ENCODE measurements at regions not wholly inside any gene's neighbourhood (a gene's known extent, or its start where the extent isn't known, plus 50 kb on each side); places are given as distances from the start of the nearest gene placed in this dataset.

- H3K4me3 ChIP-seq (ENCODE audit: low read length): no peak overlapping the region
- no peak overlapping the region for H3K56ac ChIP-seq (ENCODE audit: low read length)
- no CpG with 5 or more reads among the region's 2 CpGs for WGBS (ENCODE audit: extremely low coverage, insufficient coverage, low lambda C conversion rate)
- H2AK5ac ChIP-seq (ENCODE audit: low read length): no peak overlapping the region
- no peak overlapping the region for H2BK15ac ChIP-seq (replicated peaks; ENCODE audit: low read depth)
- H3K27me3 ChIP-seq (ENCODE audit: insufficient read depth, low read length, poor library complexity): no peaks in the 10 kb centered on the region
- no peak overlapping the region for H2BK120ac ChIP-seq (ENCODE audit: low read depth, low read length)
- H4K8ac ChIP-seq (ENCODE audit: low read depth, low read length): no peak overlapping the region
- no peak overlapping the region for H3K18ac ChIP-seq (ENCODE audit: low read length)
- no peak overlapping the region for H2BK5ac ChIP-seq (ENCODE audit: low read length)
- no peak for DNase-seq
- no peak overlapping the region for H3K23ac ChIP-seq (ENCODE audit: low read length)
- H3K79me2 ChIP-seq (ENCODE audit: control insufficient read depth, insufficient read depth, low read length): no peaks in the 10 kb centered on the region
- H3K4ac ChIP-seq (ENCODE audit: low read depth, low read length): no peak overlapping the region
- H3K9ac ChIP-seq (ENCODE audit: low read length): no peak overlapping the region
- no peak overlapping the region for H3K27ac ChIP-seq (ENCODE audit: low read depth, low read length)
- H3K36me3 ChIP-seq (ENCODE audit: control insufficient read depth, insufficient read depth, low read length): no peaks in the 10 kb centered on the region
- no peak overlapping the region for H3K4me2 ChIP-seq (ENCODE audit: low read length)
- no peaks in the 10 kb centered on the region for H3K4me1 ChIP-seq (ENCODE audit: control insufficient read depth, low read depth, low read length)
- H3K79me1 ChIP-seq (ENCODE audit: low read length): no peaks in the 10 kb centered on the region
- no peak overlapping the region for H4K5ac ChIP-seq (ENCODE audit: low read length)
Measured at GRCh38 chr2:199092419-199092818, 365.3 kb downstream of the SATB2 start.

- H3K4ac ChIP-seq (ENCODE audit: low read depth, low read length): no peak overlapping the region
- no peak overlapping the region for H3K9ac ChIP-seq (ENCODE audit: low read length)
- no peak overlapping the region for H4K5ac ChIP-seq (ENCODE audit: low read length)
- H2AK5ac ChIP-seq (ENCODE audit: low read length): no peak overlapping the region
- H2BK120ac ChIP-seq (ENCODE audit: low read depth, low read length): no peak overlapping the region
- H3K4me2 ChIP-seq (ENCODE audit: low read length): no peak overlapping the region
- DNase-seq: no peak
- no peak overlapping the region for H3K4me3 ChIP-seq (ENCODE audit: low read length)
- H3K4me1 ChIP-seq (ENCODE audit: control insufficient read depth, low read depth, low read length): peaks cover 2% of the 10 kb centered on the region
- H2BK15ac ChIP-seq (replicated peaks; ENCODE audit: low read depth): no peak overlapping the region
- H3K79me1 ChIP-seq (ENCODE audit: low read length): no peaks in the 10 kb centered on the region
- no peak overlapping the region for H4K8ac ChIP-seq (ENCODE audit: low read depth, low read length)
- no peaks in the 10 kb centered on the region for H3K27me3 ChIP-seq (ENCODE audit: insufficient read depth, low read length, poor library complexity)
- no peak overlapping the region for H2BK5ac ChIP-seq (ENCODE audit: low read length)
- H3K79me2 ChIP-seq (ENCODE audit: control insufficient read depth, insufficient read depth, low read length): no peaks in the 10 kb centered on the region
- H3K27ac ChIP-seq (ENCODE audit: low read depth, low read length): no peak overlapping the region
- no peak overlapping the region for H3K23ac ChIP-seq (ENCODE audit: low read length)
- no peaks in the 10 kb centered on the region for H3K36me3 ChIP-seq (ENCODE audit: control insufficient read depth, insufficient read depth, low read length)
- no peak overlapping the region for H3K56ac ChIP-seq (ENCODE audit: low read length)
- H3K18ac ChIP-seq (ENCODE audit: low read length): no peak overlapping the region
- no CpG with 5 or more reads among the region's 5 CpGs for WGBS (ENCODE audit: extremely low coverage, insufficient coverage, low lambda C conversion rate)
Measured at GRCh38 chr2:199085261-199085660, 372.5 kb downstream of the SATB2 start.

- Histone ChIP-seq H2BK15ac (replicated peaks; ENCODE audit: low read depth) (no peak overlapping the region), H3K56ac (ENCODE audit: low read length) (no peak overlapping the region), H3K23ac (ENCODE audit: low read length) (no peak overlapping the region), H3K4me2 (ENCODE audit: low read length) (no peak overlapping the region), H4K8ac (ENCODE audit: low read depth, low read length) (no peak overlapping the region), H3K79me1 (ENCODE audit: low read length) (no peaks in the 10 kb centered on the region), H3K4ac (ENCODE audit: low read depth, low read length) (no peak overlapping the region), H2AK5ac (ENCODE audit: low read length) (no peak overlapping the region), H2BK120ac (ENCODE audit: low read depth, low read length) (no peak overlapping the region), H3K27ac (ENCODE audit: low read depth, low read length) (no peak overlapping the region), H2BK5ac (ENCODE audit: low read length) (no peak overlapping the region), H3K4me1 (ENCODE audit: control insufficient read depth, low read depth, low read length) (no peaks in the 10 kb centered on the region), H3K9ac (ENCODE audit: low read length) (no peak overlapping the region), H4K5ac (ENCODE audit: low read length) (no peak overlapping the region), H3K79me2 (ENCODE audit: control insufficient read depth, insufficient read depth, low read length) (no peaks in the 10 kb centered on the region), H3K4me3 (ENCODE audit: low read length) (no peak overlapping the region), H3K18ac (ENCODE audit: low read length) (no peak overlapping the region), H3K36me3 (ENCODE audit: control insufficient read depth, insufficient read depth, low read length) (no peaks in the 10 kb centered on the region), H3K27me3 (ENCODE audit: insufficient read depth, low read length, poor library complexity) (no peaks in the 10 kb centered on the region)
- peak; percentile 50 for DNase-seq
- WGBS (ENCODE audit: extremely low coverage, insufficient coverage, low lambda C conversion rate): no CpG with 5 or more reads among the region's 1 CpG
Measured at GRCh38 chr2:199070322-199070949, 387.3 kb downstream of the SATB2 start.

GRCh38 chr2:199064201-199064600, 393.5 kb downstream of the SATB2 start:
- Histone ChIP-seq H4K8ac (ENCODE audit: low read depth, low read length) (no peak overlapping the region), H3K27me3 (ENCODE audit: insufficient read depth, low read length, poor library complexity) (no peaks in the 10 kb centered on the region), H3K79me2 (ENCODE audit: control insufficient read depth, insufficient read depth, low read length) (no peaks in the 10 kb centered on the region), H3K4me1 (ENCODE audit: control insufficient read depth, low read depth, low read length) (no peaks in the 10 kb centered on the region), H4K5ac (ENCODE audit: low read length) (no peak overlapping the region), H2AK5ac (ENCODE audit: low read length) (no peak overlapping the region), H3K9ac (ENCODE audit: low read length) (no peak overlapping the region), H2BK15ac (replicated peaks; ENCODE audit: low read depth) (no peak overlapping the region), H3K18ac (ENCODE audit: low read length) (no peak overlapping the region), H2BK120ac (ENCODE audit: low read depth, low read length) (no peak overlapping the region), H3K56ac (ENCODE audit: low read length) (no peak overlapping the region), H3K4me2 (ENCODE audit: low read length) (no peak overlapping the region), H3K23ac (ENCODE audit: low read length) (no peak overlapping the region), H3K4ac (ENCODE audit: low read depth, low read length) (no peak overlapping the region), H2BK5ac (ENCODE audit: low read length) (no peak overlapping the region), H3K27ac (ENCODE audit: low read depth, low read length) (no peak overlapping the region), H3K36me3 (ENCODE audit: control insufficient read depth, insufficient read depth, low read length) (no peaks in the 10 kb centered on the region), H3K79me1 (ENCODE audit: low read length) (no peaks in the 10 kb centered on the region), H3K4me3 (ENCODE audit: low read length) (no peak overlapping the region)
- no CpG with 5 or more reads among the region's 2 CpGs for WGBS (ENCODE audit: extremely low coverage, insufficient coverage, low lambda C conversion rate)
- no peak for DNase-seq

GRCh38 chr2:199057936-199058335, 399.8 kb downstream of the SATB2 start:
- no peak for DNase-seq
- no peak overlapping the region for H3K23ac ChIP-seq (ENCODE audit: low read length)
- no peak overlapping the region for H2BK120ac ChIP-seq (ENCODE audit: low read depth, low read length)
- H3K79me2 ChIP-seq (ENCODE audit: control insufficient read depth, insufficient read depth, low read length): no peaks in the 10 kb centered on the region
- H3K27me3 ChIP-seq (ENCODE audit: insufficient read depth, low read length, poor library complexity): no peaks in the 10 kb centered on the region
- H4K5ac ChIP-seq (ENCODE audit: low read length): no peak overlapping the region
- no peaks in the 10 kb centered on the region for H3K36me3 ChIP-seq (ENCODE audit: control insufficient read depth, insufficient read depth, low read length)
- WGBS (ENCODE audit: extremely low coverage, insufficient coverage, low lambda C conversion rate): no CpG with 5 or more reads among the region's 2 CpGs
- no peak overlapping the region for H3K9ac ChIP-seq (ENCODE audit: low read length)
- no peak overlapping the region for H2BK15ac ChIP-seq (replicated peaks; ENCODE audit: low read depth)
- no peak overlapping the region for H4K8ac ChIP-seq (ENCODE audit: low read depth, low read length)
- no peak overlapping the region for H2BK5ac ChIP-seq (ENCODE audit: low read length)
- no peak overlapping the region for H3K18ac ChIP-seq (ENCODE audit: low read length)
- H3K4ac ChIP-seq (ENCODE audit: low read depth, low read length): no peak overlapping the region
- H3K4me3 ChIP-seq (ENCODE audit: low read length): no peak overlapping the region
- H3K27ac ChIP-seq (ENCODE audit: low read depth, low read length): no peak overlapping the region
- no peak overlapping the region for H3K56ac ChIP-seq (ENCODE audit: low read length)
- H3K4me2 ChIP-seq (ENCODE audit: low read length): no peak overlapping the region
- no peaks in the 10 kb centered on the region for H3K79me1 ChIP-seq (ENCODE audit: low read length)
- H3K4me1 ChIP-seq (ENCODE audit: control insufficient read depth, low read depth, low read length): no peaks in the 10 kb centered on the region
- H2AK5ac ChIP-seq (ENCODE audit: low read length): no peak overlapping the region

- no peak overlapping the region for H3K4me2 ChIP-seq (ENCODE audit: low read length)
- no peak overlapping the region for H3K23ac ChIP-seq (ENCODE audit: low read length)
- H3K27me3 ChIP-seq (ENCODE audit: insufficient read depth, low read length, poor library complexity): no peaks in the 10 kb centered on the region
- H2BK15ac ChIP-seq (replicated peaks; ENCODE audit: low read depth): no peak overlapping the region
- no peak overlapping the region for H4K8ac ChIP-seq (ENCODE audit: low read depth, low read length)
- DNase-seq: no peak
- no peaks in the 10 kb centered on the region for H3K79me2 ChIP-seq (ENCODE audit: control insufficient read depth, insufficient read depth, low read length)
- no peak overlapping the region for H3K4me3 ChIP-seq (ENCODE audit: low read length)
- no peak overlapping the region for H3K27ac ChIP-seq (ENCODE audit: low read depth, low read length)
- H2BK5ac ChIP-seq (ENCODE audit: low read length): no peak overlapping the region
- WGBS (ENCODE audit: extremely low coverage, insufficient coverage, low lambda C conversion rate): no CpG with 5 or more reads among the region's 2 CpGs
- H4K5ac ChIP-seq (ENCODE audit: low read length): no peak overlapping the region
- no peak overlapping the region for H3K4ac ChIP-seq (ENCODE audit: low read depth, low read length)
- no peaks in the 10 kb centered on the region for H3K36me3 ChIP-seq (ENCODE audit: control insufficient read depth, insufficient read depth, low read length)
- H3K4me1 ChIP-seq (ENCODE audit: control insufficient read depth, low read depth, low read length): no peaks in the 10 kb centered on the region
- no peak overlapping the region for H3K18ac ChIP-seq (ENCODE audit: low read length)
- no peak overlapping the region for H3K9ac ChIP-seq (ENCODE audit: low read length)
- no peak overlapping the region for H3K56ac ChIP-seq (ENCODE audit: low read length)
- H2AK5ac ChIP-seq (ENCODE audit: low read length): no peak overlapping the region
- no peak overlapping the region for H2BK120ac ChIP-seq (ENCODE audit: low read depth, low read length)
- H3K79me1 ChIP-seq (ENCODE audit: low read length): no peaks in the 10 kb centered on the region
Measured at GRCh38 chr2:199055336-199055735, 402.4 kb downstream of the SATB2 start.
